ENCODE measurements at regions not wholly inside any gene's neighbourhood (a gene's known extent, or its start where the extent isn't known, plus 50 kb on each side); places are given as distances from the start of the nearest gene placed in this dataset.

DNA sequence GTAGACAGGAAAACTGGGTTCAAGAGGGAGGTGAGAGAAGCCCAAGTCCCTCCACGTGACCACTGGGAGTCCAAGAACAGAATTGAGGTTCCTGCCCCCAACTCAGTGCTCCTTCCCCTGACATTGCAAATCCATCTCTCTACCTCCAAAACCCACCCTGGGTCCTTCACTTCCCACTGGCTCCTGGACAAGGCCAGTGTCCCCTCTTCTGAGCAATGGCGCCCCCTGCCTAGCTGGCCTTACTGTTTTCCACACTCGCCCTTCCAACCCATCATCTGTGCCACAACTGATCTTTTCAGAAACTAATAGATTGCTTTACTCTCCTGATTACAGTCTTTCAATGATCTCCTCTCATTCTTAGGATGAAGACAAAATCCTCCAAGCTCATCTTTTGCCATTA lies 200.3 kb downstream of the ANKRD60 start:
- H3K4me3 ChIP-seq (ENCODE audit: low read depth, low read length), result no peak overlapping the region
- in situ Hi-C loops (cut with HindIII; ENCODE audit: low sequenced_read_pairs), result no loop called here
- DNase-seq (ENCODE audit: low read depth), result no peak
- TF ChIP-seq, protein P1, sequence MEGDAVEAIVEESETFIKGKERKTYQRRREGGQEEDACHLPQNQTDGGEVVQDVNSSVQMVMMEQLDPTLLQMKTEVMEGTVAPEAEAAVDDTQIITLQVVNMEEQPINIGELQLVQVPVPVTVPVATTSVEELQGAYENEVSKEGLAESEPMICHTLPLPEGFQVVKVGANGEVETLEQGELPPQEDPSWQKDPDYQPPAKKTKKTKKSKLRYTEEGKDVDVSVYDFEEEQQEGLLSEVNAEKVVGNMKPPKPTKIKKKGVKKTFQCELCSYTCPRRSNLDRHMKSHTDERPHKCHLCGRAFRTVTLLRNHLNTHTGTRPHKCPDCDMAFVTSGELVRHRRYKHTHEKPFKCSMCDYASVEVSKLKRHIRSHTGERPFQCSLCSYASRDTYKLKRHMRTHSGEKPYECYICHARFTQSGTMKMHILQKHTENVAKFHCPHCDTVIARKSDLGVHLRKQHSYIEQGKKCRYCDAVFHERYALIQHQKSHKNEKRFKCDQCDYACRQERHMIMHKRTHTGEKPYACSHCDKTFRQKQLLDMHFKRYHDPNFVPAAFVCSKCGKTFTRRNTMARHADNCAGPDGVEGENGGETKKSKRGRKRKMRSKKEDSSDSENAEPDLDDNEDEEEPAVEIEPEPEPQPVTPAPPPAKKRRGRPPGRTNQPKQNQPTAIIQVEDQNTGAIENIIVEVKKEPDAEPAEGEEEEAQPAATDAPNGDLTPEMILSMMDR (IDR thresholded peaks at IDR 0.05; ENCODE audit: low read depth, low read length, missing control alignments), result no peak

DNA sequence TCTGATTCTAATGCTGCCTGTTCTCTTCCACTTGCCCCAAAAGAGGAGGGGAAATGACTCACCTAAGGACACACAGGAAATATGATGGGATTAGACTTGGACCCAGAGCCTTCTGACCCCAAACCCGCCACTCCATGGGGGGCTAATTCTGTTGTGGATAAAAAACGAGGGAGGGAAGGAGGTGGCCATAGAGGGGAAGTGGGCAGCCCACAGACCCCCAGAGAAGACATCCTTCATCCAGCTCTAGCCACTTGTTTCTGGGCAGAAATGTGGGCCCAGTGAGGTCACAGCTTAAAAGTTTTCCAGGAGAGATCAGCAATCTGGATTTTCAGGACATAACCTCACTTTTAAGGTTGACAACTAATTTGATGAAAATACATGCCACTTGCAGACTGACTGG lies 202.1 kb downstream of the ANKRD60 start:
- no peak overlapping the region for H3K4me3 ChIP-seq (ENCODE audit: low read depth, low read length)
- TF ChIP-seq, protein P1 (IDR thresholded peaks at IDR 0.05; ENCODE audit: low read depth, low read length, missing control alignments), result no peak
- in situ Hi-C loops (cut with HindIII; ENCODE audit: low sequenced_read_pairs), result no loop called here
- no peak for DNase-seq (ENCODE audit: low read depth)

DNA sequence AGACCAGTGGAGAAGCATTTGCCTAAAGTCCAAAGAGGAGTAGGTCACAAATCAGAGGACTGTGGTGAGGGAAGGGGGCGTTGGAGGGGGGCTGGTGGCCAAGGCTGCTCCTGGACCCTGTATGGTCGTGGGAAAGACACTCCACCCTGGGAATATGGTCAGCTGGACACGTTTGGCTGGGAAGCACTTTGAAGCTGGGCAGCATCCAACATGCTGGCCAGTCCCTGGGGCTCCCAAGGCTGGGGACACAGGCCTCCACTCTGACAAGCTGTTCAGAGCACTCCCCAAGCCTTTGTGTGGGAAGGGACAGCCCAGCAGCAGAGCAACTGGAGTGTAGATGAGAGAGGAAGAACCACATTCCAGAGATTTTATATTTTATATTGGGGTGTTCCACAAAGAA lies 203.2 kb downstream of the ANKRD60 start:
- DNase-seq (ENCODE audit: low read depth), result no peak
- no peak overlapping the region for H3K4me3 ChIP-seq (ENCODE audit: low read depth, low read length)
- in situ Hi-C loops (cut with HindIII; ENCODE audit: low sequenced_read_pairs), result no loop called here

DNA sequence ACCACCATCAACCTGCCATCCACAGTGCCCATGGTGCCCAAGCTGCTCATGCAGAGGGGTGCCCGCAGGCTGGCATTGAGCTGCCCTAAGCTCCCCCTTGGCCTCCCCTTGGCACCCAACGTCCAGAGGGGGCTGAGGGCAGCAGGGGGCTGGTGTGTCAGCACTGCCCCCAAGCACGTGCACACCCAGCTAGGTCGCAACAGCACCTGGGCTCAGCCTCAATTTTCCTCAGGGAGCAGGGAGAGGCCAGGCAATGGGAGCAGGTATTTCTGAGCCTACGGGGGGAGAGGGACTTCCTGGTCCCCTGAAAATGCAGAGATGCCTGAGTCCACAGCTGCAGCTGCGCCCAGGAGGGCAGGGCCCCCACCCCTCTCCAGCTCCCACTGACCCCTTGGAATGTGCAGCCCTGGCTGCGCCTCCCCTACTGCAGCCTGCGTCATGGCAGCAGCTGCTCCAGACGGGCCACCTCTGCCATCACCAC lies 204.2 kb downstream of the ANKRD60 start:
- in situ Hi-C loops (cut with HindIII; ENCODE audit: low sequenced_read_pairs), result no loop called here
- no peak overlapping the region for H3K4me3 ChIP-seq (ENCODE audit: low read depth, low read length)
- TF ChIP-seq, protein P1 (IDR thresholded peaks at IDR 0.05; ENCODE audit: low read depth, low read length, missing control alignments), result no peak
- DNase-seq (ENCODE audit: low read depth), result no peak

More for the DNA sequence above, 203.2 kb downstream of the ANKRD60 start:
- TF ChIP-seq, protein P1 (IDR thresholded peaks at IDR 0.05; ENCODE audit: low read depth, low read length, missing control alignments), result no peak

DNA sequence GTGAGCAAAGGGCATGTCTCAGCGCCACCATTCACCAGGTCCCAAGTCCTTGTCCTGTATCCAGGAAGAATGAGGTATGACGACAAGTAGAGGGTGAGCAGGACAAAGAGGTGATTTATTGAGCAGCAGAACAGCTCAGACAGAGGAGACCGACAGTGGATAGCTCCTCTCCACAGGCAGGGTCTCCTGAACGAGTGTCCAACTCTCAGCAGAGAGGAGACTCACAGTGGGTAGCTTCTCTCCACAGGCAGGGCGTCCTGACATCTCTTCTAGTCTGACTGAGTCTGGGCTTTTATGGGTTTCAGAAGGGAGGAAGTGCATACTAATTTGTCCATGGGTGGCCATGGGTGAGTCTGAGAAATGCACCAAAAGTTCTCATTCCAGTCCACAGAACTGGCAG lies 204.7 kb downstream of the ANKRD60 start:
- in situ Hi-C loops (cut with HindIII; ENCODE audit: low sequenced_read_pairs), result no loop called here
- no peak for DNase-seq (ENCODE audit: low read depth)
- no peak overlapping the region for H3K4me3 ChIP-seq (ENCODE audit: low read depth, low read length)
- TF ChIP-seq, protein P1 (IDR thresholded peaks at IDR 0.05; ENCODE audit: low read depth, low read length, missing control alignments), result no peak

DNA sequence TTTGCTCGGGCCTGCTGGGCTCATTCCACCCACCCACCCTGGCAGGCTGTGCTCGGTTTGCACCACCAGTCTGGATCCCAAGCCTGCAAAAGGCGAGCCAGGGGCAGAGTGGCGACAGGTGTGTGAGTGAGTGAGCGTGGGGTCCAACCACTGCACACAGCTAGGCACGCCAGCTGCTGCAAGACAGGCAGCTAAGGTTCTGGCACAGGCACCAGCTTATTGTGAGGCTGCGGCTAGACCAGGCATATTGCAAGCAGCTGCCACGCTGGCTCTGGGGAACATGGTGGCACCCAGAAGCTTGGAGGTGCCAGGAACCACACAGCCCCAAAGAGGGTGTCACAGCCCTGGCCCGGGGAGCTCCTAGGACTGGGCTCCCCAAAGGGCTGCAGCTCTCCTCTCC lies 205.1 kb downstream of the ANKRD60 start:
- no peak overlapping the region for H3K4me3 ChIP-seq (ENCODE audit: low read depth, low read length)
- TF ChIP-seq, protein P1 (IDR thresholded peaks at IDR 0.05; ENCODE audit: low read depth, low read length, missing control alignments), result no peak
- in situ Hi-C loops (cut with HindIII; ENCODE audit: low sequenced_read_pairs), result no loop called here
- DNase-seq (ENCODE audit: low read depth), result no peak

DNA sequence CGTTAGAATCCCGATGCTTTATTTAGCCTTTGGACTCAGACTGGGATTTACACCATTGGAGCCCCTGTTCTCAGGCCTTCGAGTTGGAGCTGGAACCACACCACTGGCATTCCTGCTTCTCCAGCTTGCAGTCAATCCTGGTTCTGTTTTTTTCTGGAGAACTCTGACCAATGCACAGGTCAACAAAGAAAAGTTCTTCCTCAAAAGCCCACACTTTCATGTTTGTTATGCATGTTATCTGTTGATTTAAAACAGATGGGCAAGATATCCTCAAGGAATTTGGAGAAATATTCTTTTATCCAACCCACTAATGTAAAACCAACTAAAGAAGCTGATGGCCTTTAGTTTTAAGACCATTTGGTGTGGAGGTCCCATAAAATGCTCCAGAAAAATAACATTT lies 205.7 kb downstream of the ANKRD60 start:
- no peak overlapping the region for H3K4me3 ChIP-seq (ENCODE audit: low read depth, low read length)

More for the DNA sequence above, 205.7 kb downstream of the ANKRD60 start:
- no peak for DNase-seq (ENCODE audit: low read depth)
- TF ChIP-seq, protein P1 (IDR thresholded peaks at IDR 0.05; ENCODE audit: low read depth, low read length, missing control alignments), result no peak
- in situ Hi-C loops (cut with HindIII; ENCODE audit: low sequenced_read_pairs), result no loop called here

All from astrocyte of the cerebellum (primary cell).